HEK293T (cell line): ENCODE measurements at regions not wholly inside any gene's neighbourhood (a gene's known extent, or its start where the extent isn't known, plus 50 kb on each side); places are given as distances from the start of the nearest gene placed in this dataset.

ENCODE experiments used
- CTCF ChIA-PET: fragments of 350-600 bp; formaldehyde crosslinking; extraction: SDS; loops from one replicate; lab custom pipeline; 2021; ENCODE audit warnings: antibody characterized with exemption, inconsistent platforms; lab: Yijun Ruan, JAX
- POLR2A ChIA-PET: fragments of 350-600 bp; formaldehyde crosslinking; extraction: SDS; loops from one replicate; lab custom pipeline; 2020; ENCODE audit warnings: antibody characterized with exemption, inconsistent platforms; lab: Yijun Ruan, JAX
- DNase-seq: peaks from one replicate; pipeline ENCODE4 v3.0.0; 2012; ENCODE audit warnings: mixed read lengths; ENCODE audit errors: extremely low spot score
- ARNT ChIP-seq: fragments of 450-650 bp; IDR thresholded peaks from 2 replicates; pipeline ENCODE4 v1.6.1; 2017; ENCODE audit warnings: mild to moderate bottlenecking
- BHLHE40 ChIP-seq: fragments of 450-650 bp; IDR thresholded peaks from 2 replicates; pipeline ENCODE4 v1.6.1; 2016; ENCODE audit warnings: mild to moderate bottlenecking, moderate library complexity, borderline replicate concordance
- CTBP1 ChIP-seq: fragments of 450-650 bp; IDR thresholded peaks from 2 replicates; pipeline ENCODE4 v1.6.1; 2016; ENCODE audit warnings: borderline replicate concordance
- ELF4 ChIP-seq: fragments of 450-650 bp; IDR thresholded peaks from 2 replicates; pipeline ENCODE4 v1.6.1; 2017; ENCODE audit warnings: antibody characterized with exemption
- FOXA1 ChIP-seq: fragments of 450-650 bp; IDR thresholded peaks from 2 replicates; pipeline ENCODE4 v1.6.1; 2016; ENCODE audit warnings: mild to moderate bottlenecking
- FOXK2 ChIP-seq: fragments of 450-650 bp; IDR thresholded peaks from 2 replicates; pipeline ENCODE4 v1.6.1; 2016; ENCODE audit warnings: mild to moderate bottlenecking
- FOXM1 ChIP-seq: fragments of 450-650 bp; IDR thresholded peaks from 2 replicates; pipeline ENCODE4 v1.6.1; 2017; ENCODE audit warnings: mild to moderate bottlenecking, borderline replicate concordance
- HDGF ChIP-seq: fragments of 450-650 bp; IDR thresholded peaks from 2 replicates; pipeline ENCODE4 v1.6.1; 2017; ENCODE audit warnings: antibody characterized with exemption, borderline replicate concordance
- L3MBTL2 ChIP-seq: fragments of 450-650 bp; conservative IDR thresholded peaks from 2 replicates; pipeline ENCODE4 v1.6.1; 2016; ENCODE audit warnings: mild to moderate bottlenecking
- LEF1 ChIP-seq: fragments of 450-650 bp; IDR thresholded peaks from 2 replicates; pipeline ENCODE4 v1.6.1; 2017; ENCODE audit warnings: mild to moderate bottlenecking, borderline replicate concordance
- NFRKB ChIP-seq: fragments of 450-650 bp; IDR thresholded peaks from 2 replicates; pipeline ENCODE4 v1.6.1; 2016; ENCODE audit warnings: mild to moderate bottlenecking, moderate library complexity
- PKNOX1 ChIP-seq: fragments of 450-650 bp; IDR thresholded peaks from 2 replicates; pipeline ENCODE4 v1.6.1; 2016
- SP1 ChIP-seq: fragments of 450-650 bp; IDR thresholded peaks from 2 replicates; pipeline ENCODE4 v1.6.1; 2017
- SUZ12 ChIP-seq: fragments of 450-650 bp; IDR thresholded peaks from 2 replicates; pipeline ENCODE4 v1.6.1; 2016; ENCODE audit warnings: mild to moderate bottlenecking
- TARDBP ChIP-seq: fragments of 450-650 bp; IDR thresholded peaks from 2 replicates; pipeline ENCODE4 v1.6.1; 2016
- ZNF384 ChIP-seq: fragments of 450-650 bp; IDR thresholded peaks from 2 replicates; pipeline ENCODE4 v1.6.1; 2016

DNA sequence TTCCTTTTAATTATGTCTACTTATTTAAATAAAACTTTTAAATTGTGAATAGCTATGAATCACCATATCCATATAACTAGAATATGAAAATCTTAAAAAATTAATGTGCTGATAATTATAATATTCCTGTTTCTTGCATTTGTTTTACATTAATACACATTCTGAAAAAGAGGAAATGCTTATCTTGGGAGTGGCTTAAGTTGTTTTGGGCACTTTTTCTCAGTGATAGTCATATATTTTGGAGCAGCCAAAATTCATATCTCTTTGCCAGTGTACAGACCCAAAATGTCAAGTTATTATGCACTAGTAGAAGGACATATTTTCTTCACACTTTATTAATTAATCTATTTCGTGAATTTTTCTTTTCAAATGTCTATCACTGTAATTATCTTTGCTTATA lies 838.5 kb downstream of the USP25 start:
- ChIA-PET POLR2A (no interaction called here), CTCF (no interaction called here)
- no peak for TF ChIP-seq PKNOX1
- no peak for TF ChIP-seq FOXK2
- TF ChIP-seq BHLHE40: no peak
- no peak for TF ChIP-seq TARDBP
- TF ChIP-seq NFRKB: no peak
- TF ChIP-seq LEF1: no peak
- no peak for TF ChIP-seq ELF4
- no peak for TF ChIP-seq HDGF
- no peak for TF ChIP-seq ARNT
- no peak for TF ChIP-seq FOXM1
- TF ChIP-seq SUZ12: no peak
- TF ChIP-seq CTBP1: no peak
- TF ChIP-seq L3MBTL2: no peak
- TF ChIP-seq FOXA1: no peak
- no peak for TF ChIP-seq ZNF384
- TF ChIP-seq SP1: no peak
- DNase-seq: no peak

- DNase-seq: no peak
- TF ChIP-seq SUZ12: no peak
- TF ChIP-seq BHLHE40: no peak
- TF ChIP-seq ELF4: no peak
- no peak for TF ChIP-seq TARDBP
- POLR2A ChIA-PET: no interaction called here
- CTCF ChIA-PET: no interaction called here
These were observed 838.9 kb downstream of the USP25 start for GRCh38 chr21:16568661-16569060.

GRCh38 chr21:16569679-16570078 lies 839.9 kb downstream of the USP25 start:
- DNase-seq: no peak
- ChIA-PET POLR2A (no interaction called here), CTCF (no interaction called here)
- TF ChIP-seq ELF4 (no peak), PKNOX1 (no peak), LEF1 (no peak), FOXA1 (no peak), NFRKB (no peak), CTBP1 (no peak)

DNA sequence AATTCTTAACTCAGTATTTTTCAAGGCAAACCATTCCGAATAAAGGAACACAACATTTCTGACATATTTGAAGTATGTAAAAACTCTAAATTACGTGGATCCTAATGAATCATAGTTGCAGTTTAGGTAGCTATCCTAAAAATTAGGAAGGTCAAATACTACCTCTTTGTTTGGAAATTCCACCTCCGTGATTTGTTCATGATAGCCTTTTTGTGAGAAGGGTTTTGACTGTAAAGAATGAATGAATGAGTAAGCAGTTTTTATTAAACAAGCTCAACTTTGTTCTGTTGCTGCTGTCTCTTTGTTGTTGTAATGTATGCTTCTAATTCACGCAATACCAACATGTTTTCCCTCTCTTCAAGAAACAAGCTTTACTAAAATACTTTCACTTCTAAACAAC lies 840.4 kb downstream of the USP25 start:
- TF ChIP-seq ARNT: no peak
- TF ChIP-seq BHLHE40: no peak
- no peak for TF ChIP-seq FOXM1
- no peak for TF ChIP-seq SUZ12
- no peak for TF ChIP-seq FOXK2
- no peak for TF ChIP-seq HDGF
- TF ChIP-seq L3MBTL2: no peak
- no peak for TF ChIP-seq LEF1
- TF ChIP-seq TARDBP: no peak
- no peak for TF ChIP-seq PKNOX1
- TF ChIP-seq SP1: no peak
- TF ChIP-seq NFRKB: no peak
- no peak for TF ChIP-seq FOXA1
- no peak for TF ChIP-seq ELF4
- TF ChIP-seq ZNF384: no peak
- ChIA-PET CTCF (no interaction called here), POLR2A (no interaction called here)
- no peak for DNase-seq

GRCh38 chr21:16570856-16571255 lies 841.1 kb downstream of the USP25 start:
- DNase-seq: no peak
- ChIA-PET POLR2A (no interaction called here), CTCF (no interaction called here)
- TF ChIP-seq BHLHE40 (no peak), SP1 (no peak), SUZ12 (no peak)

- DNase-seq: no peak
- POLR2A ChIA-PET: no interaction called here
- CTCF ChIA-PET: no interaction called here
These were observed 841.8 kb downstream of the USP25 start for GRCh38 chr21:16571594-16571993.

GRCh38 chr21:16572032-16572431 lies 842.2 kb downstream of the USP25 start:
- ChIA-PET CTCF (no interaction called here), POLR2A (no interaction called here)
- DNase-seq: no peak
- no peak for TF ChIP-seq SP1
- TF ChIP-seq SUZ12: no peak
- TF ChIP-seq L3MBTL2: no peak
- TF ChIP-seq FOXK2: no peak
- TF ChIP-seq HDGF: no peak
- TF ChIP-seq PKNOX1: no peak
- no peak for TF ChIP-seq BHLHE40
- no peak for TF ChIP-seq ELF4

More at GRCh38 chr21:16571594-16571993, 841.8 kb downstream of the USP25 start:
- TF ChIP-seq ELF4 (no peak), PKNOX1 (no peak), TARDBP (no peak)
